KMS-11 (cell line): ENCODE measurements at regions not wholly inside any gene's neighbourhood (a gene's known extent, or its start where the extent isn't known, plus 50 kb on each side); places are given as distances from the start of the nearest gene placed in this dataset.
"Not testable (repeated sequence)": the region's sequence is repeated elsewhere in the genome, so short reads cannot be mapped to it uniquely, and the experiment has no call there.

Experiments
- H2AFZ ChIP-seq: fragments of 200-600 bp; sonication (generic); 2 replicates; pipeline ENCODE4 v1.6.1; 2016; ENCODE audit warnings: antibody characterized with exemption, mixed run types, low read depth
- H3K27ac ChIP-seq: fragments of 200-600 bp; sonication (generic); 2 replicates; pipeline ENCODE4 v1.6.1; 2016; ENCODE audit warnings: mild to moderate bottlenecking, mixed run types
- H3K27me3 ChIP-seq: fragments of 200-600 bp; sonication (generic); 2 replicates; pipeline ENCODE4 v1.6.1; 2017; ENCODE audit warnings: mild to moderate bottlenecking, low read depth, mixed run types, moderate library complexity; ENCODE audit not compliant: insufficient read depth
- H3K36me3 ChIP-seq: fragments of 200-600 bp; sonication (generic); 2 replicates; pipeline ENCODE4 v1.6.1; 2017; ENCODE audit warnings: mild to moderate bottlenecking, mixed run types; ENCODE audit not compliant: insufficient read depth
- H3K4me1 ChIP-seq: fragments of 200-600 bp; sonication (generic); 2 replicates; pipeline ENCODE4 v1.6.1; 2016; ENCODE audit warnings: mild to moderate bottlenecking, low read depth, mixed run types; ENCODE audit not compliant: poor library complexity, severe bottlenecking
- H3K4me2 ChIP-seq: fragments of 200-600 bp; sonication (generic); 2 replicates; pipeline ENCODE4 v1.7.0; 2016; ENCODE audit warnings: mild to moderate bottlenecking, mixed run types
- H3K4me3 ChIP-seq: fragments of 200-600 bp; sonication (generic); IDR thresholded peaks from 2 replicates; pipeline ENCODE4 v1.6.1; 2017; ENCODE audit warnings: low read depth, low read length, mixed read lengths; ENCODE audit not compliant: insufficient read depth
- H3K79me2 ChIP-seq: fragments of 200-600 bp; sonication (generic); 2 replicates; pipeline ENCODE4 v1.6.1; 2016; ENCODE audit warnings: low read depth, mixed run types; ENCODE audit not compliant: insufficient read depth
- H3K9ac ChIP-seq: fragments of 200-600 bp; sonication (generic); 2 replicates; pipeline ENCODE4 v1.6.1; 2016; ENCODE audit warnings: mild to moderate bottlenecking, mixed run types
- H4K20me1 ChIP-seq: fragments of 200-600 bp; sonication (generic); 2 replicates; pipeline ENCODE4 v1.6.1; 2016; ENCODE audit warnings: mild to moderate bottlenecking, mixed run types; ENCODE audit not compliant: insufficient read depth
- TF ChIP-seq, protein P1 (sequence below): fragments of 200-600 bp; sonication (generic); conservative IDR thresholded peaks from 2 replicates; pipeline ENCODE4 v1.6.1; 2017; ENCODE audit warnings: low read depth, mild to moderate bottlenecking, antibody characterized with exemption, low read length, moderate library complexity, mixed read lengths

DNA sequence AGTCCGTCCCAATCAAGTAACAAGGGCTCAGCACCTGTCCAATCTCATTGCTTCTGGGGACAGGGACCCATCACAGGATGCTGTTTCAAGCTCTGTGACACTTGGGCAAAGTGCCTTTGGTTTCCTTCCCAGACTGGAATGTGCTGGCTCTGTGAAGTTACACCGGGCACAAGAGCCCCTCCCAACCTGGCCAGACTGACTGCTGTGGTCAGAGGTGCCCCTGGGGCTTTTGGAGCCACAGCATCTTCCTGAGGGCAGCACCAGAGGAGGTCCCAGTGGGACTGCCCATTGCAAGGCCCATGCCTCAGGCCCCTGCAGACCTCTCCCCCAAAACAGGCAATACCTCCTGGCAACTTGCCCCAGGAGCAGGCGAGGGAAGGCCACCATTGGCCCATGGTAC lies 155.2 kb upstream of the GRK3 start:
- Histone ChIP-seq H2AFZ (no peak overlapping the region), H3K27me3 (no peaks in the 10 kb centered on the region), H3K27ac (no peak overlapping the region), H3K36me3 (no peaks in the 10 kb centered on the region), H3K4me2 (no peak overlapping the region), H3K79me2 (peaks cover under 1% of the 10 kb centered on the region; the same call in 1 of the 2 replicates), H3K9ac (no peak overlapping the region), H3K4me3 (no peak overlapping the region), H4K20me1 (no peaks in the 10 kb centered on the region), H3K4me1 (peaks cover 9% of the 10 kb centered on the region)
- TF ChIP-seq, protein P1, sequence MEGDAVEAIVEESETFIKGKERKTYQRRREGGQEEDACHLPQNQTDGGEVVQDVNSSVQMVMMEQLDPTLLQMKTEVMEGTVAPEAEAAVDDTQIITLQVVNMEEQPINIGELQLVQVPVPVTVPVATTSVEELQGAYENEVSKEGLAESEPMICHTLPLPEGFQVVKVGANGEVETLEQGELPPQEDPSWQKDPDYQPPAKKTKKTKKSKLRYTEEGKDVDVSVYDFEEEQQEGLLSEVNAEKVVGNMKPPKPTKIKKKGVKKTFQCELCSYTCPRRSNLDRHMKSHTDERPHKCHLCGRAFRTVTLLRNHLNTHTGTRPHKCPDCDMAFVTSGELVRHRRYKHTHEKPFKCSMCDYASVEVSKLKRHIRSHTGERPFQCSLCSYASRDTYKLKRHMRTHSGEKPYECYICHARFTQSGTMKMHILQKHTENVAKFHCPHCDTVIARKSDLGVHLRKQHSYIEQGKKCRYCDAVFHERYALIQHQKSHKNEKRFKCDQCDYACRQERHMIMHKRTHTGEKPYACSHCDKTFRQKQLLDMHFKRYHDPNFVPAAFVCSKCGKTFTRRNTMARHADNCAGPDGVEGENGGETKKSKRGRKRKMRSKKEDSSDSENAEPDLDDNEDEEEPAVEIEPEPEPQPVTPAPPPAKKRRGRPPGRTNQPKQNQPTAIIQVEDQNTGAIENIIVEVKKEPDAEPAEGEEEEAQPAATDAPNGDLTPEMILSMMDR, result no peak

DNA sequence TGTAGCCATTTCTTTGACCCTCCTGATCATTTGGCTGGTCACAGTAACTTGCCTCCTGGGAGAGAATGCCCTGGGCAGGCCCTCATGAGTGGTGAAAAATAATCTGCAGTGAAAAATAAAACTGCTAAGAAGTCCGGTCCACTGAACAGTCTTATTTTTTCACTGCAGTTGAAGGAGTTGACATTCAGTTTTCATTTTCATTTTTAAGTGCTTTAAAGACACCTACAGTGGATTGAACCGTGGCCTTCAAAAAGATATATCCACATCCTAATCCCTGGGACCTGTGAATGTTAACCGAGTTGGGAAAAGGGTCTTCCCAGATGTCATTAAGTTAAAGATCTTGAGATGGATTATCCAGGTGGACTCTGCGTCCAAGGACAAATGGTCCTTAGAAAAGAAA lies 153.6 kb upstream of the GRK3 start:
- H2AFZ ChIP-seq, result peak overlapping the region; percentile 26
- no peak overlapping the region for H3K9ac ChIP-seq
- H3K4me1 ChIP-seq, result peaks cover 4% of the 10 kb centered on the region
- H4K20me1 ChIP-seq, result no peaks in the 10 kb centered on the region
- H3K79me2 ChIP-seq, result no peaks in the 10 kb centered on the region
- H3K27me3 ChIP-seq, result no peaks in the 10 kb centered on the region
- H3K36me3 ChIP-seq, result no peaks in the 10 kb centered on the region
- H3K27ac ChIP-seq, result no peak overlapping the region
- H3K4me3 ChIP-seq, result no peak overlapping the region
- H3K4me2 ChIP-seq, result peak overlapping the region; percentile 21; the same call in 1 of the 2 replicates
- TF ChIP-seq, protein P1, result no peak

DNA sequence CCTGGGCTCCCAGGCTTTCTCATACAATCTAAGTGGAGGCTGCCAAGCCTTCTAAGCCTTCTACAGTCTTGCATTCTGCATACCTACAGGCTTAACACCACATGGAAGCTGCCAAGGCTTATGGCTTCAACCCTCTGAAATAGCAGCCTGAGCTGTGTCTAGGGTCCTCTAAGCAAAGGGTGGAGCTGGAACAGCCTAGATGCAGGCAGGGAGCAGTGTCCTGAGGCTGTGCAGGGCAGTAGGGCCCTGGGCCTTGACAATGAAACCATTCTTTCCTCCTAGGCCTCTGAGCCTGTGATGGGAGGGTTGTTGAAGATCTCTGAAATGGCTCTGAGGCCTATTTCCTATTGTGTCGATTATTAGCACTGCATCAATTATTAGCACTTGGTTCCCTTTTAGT lies 150.9 kb upstream of the GRK3 start:
- H3K4me3 ChIP-seq, result no peak overlapping the region
- no peak overlapping the region for H3K27ac ChIP-seq
- TF ChIP-seq, protein P1, result no peak
- no peaks in the 10 kb centered on the region for H3K27me3 ChIP-seq
- no peak overlapping the region for H3K4me2 ChIP-seq
- H3K36me3 ChIP-seq, result no peaks in the 10 kb centered on the region
- no peaks in the 10 kb centered on the region for H4K20me1 ChIP-seq
- no peak overlapping the region for H2AFZ ChIP-seq
- no peak overlapping the region for H3K9ac ChIP-seq
- H3K4me1 ChIP-seq, result no peaks in the 10 kb centered on the region
- no peaks in the 10 kb centered on the region for H3K79me2 ChIP-seq

DNA sequence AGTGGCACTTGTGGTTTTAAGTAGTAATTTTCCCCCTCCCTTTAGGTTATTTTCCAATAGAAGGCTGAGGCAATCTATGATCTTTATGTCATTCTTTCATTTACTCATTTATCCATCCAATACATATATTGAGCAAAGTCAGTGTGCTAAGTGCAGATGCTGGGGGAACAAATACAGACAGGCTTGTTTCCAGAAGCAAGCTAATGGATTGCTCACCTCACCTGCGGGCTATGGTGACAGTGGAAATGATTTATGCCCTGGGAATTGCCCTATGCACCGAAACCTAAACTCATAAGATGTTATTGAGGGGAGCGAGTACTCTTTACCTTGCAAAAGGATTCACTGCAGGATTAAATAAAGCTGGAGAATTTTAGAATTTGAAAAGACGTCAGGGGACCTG lies 148.7 kb upstream of the GRK3 start:
- H3K4me2 ChIP-seq, H3K4me1 ChIP-seq, H4K20me1 ChIP-seq, H3K36me3 ChIP-seq, H3K27me3 ChIP-seq, H3K79me2 ChIP-seq, H3K27ac ChIP-seq, H3K9ac ChIP-seq, H2AFZ ChIP-seq, H3K4me3 ChIP-seq: not testable (repeated sequence)

DNA sequence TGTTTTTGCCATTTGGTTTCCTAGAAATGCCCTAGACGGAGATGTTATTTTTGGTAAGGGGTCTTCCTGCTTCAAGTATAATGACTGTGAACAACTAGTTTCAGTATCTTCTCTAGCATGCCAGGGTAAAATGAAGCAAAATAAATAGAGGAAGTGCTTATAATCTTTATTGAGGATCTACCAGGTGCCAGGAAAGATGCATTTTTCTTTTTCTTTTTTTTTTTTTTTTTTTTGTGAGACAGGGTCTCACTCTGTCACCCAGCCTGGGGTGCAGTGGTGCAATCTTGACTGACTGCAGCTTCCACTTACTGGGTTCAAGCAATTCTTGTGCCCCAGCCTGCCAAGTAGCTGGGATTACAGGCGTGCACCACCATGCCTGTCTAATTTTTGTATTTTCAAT lies 146.6 kb upstream of the GRK3 start:
- H4K20me1 ChIP-seq, H3K79me2 ChIP-seq, H3K4me3 ChIP-seq, H3K4me1 ChIP-seq, H3K4me2 ChIP-seq, H3K27me3 ChIP-seq, H2AFZ ChIP-seq, H3K27ac ChIP-seq, H3K9ac ChIP-seq, H3K36me3 ChIP-seq: not testable (repeated sequence)
